ENCODE measurements at regions not wholly inside any gene's neighbourhood (a gene's known extent, or its start where the extent isn't known, plus 50 kb on each side); places are given as distances from the start of the nearest gene placed in this dataset.

DNA sequence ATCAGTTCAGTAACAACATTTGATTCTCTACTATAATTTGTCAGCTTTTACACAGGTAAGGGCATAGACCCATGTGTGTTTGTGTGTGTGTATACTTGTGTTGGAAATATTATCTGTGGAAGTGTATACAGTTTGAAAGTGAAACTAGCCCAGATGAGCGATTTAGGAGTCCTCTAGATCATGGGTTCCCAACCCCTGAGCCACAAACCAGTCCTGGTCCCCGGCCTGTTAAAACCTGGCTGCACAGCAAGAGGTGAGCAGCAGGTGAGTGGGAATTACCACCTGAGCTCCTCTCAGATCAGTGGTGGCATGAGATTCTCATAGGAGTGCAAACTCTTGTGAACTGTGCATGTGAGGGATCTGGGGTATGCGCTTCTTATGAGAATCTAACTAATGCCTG lies 1221.5 kb upstream of the SORCS1 start:
- Mint-ChIP-seq H3K9me3 (ENCODE audit: unreplicated experiment) (no peaks in the 10 kb centered on the region), H3K36me3 (ENCODE audit: insufficient read depth, unreplicated experiment) (no peaks in the 10 kb centered on the region), H3K4me3 (ENCODE audit: unreplicated experiment) (no peak overlapping the region), H3K4me1 (ENCODE audit: low read depth, unreplicated experiment) (no peaks in the 10 kb centered on the region), H3K27me3 (ENCODE audit: insufficient read depth, unreplicated experiment) (no peaks in the 10 kb centered on the region), H3K27ac (ENCODE audit: unreplicated experiment) (no peak overlapping the region)
- Histone ChIP-seq H3K4me1 (no peaks in the 10 kb centered on the region), H3K27me3 (replicated peaks; ENCODE audit: control insufficient read depth, insufficient read depth, low read length) (no peaks in the 10 kb centered on the region), H3K36me3 (ENCODE audit: control insufficient read depth, insufficient read depth, low read length) (no peaks in the 10 kb centered on the region), H3K9me3 (no peaks in the 10 kb centered on the region), H3K4me3 (ENCODE audit: low read depth, low read length) (no peak overlapping the region)
- BruUV-seq (replicated peaks), result no TSS peak
- CTCF ChIA-PET, result no interaction called here
- no peak for TF ChIP-seq CTCF (IDR thresholded peaks at IDR 0.05; ENCODE audit: insufficient read depth in 1 of 2, low read depth in 1 of 2, low read length in 1 of 2, severe bottlenecking in 1 of 2, unreplicated experiment in 1 of 2)
- intact Hi-C loops (cut with micrococcal nuclease; ENCODE audit: unreplicated experiment), result no loop called here
- POLR2A ChIA-PET, result no interaction called here
- DNase-seq, result no peak

DNA sequence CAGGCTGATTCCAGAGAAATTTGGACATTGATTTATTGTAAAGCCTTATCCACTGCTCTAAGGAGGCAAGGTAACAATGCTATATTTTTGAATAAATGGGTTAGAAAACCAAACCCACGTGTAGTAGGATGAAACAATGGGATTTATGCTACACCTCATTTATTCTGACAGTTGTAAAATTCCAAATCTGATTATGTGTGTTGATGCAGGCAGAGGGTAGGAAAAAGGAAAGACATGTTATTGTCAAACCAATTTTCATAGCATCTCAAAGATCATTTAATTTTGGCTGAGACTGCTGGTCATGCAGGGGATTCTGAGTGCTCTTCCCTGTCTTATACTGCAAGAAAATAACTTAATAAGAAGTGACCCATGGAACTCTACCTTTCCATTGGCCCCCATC lies 1219.9 kb upstream of the SORCS1 start:
- no peak for TF ChIP-seq CTCF (IDR thresholded peaks at IDR 0.05; ENCODE audit: insufficient read depth in 1 of 2, low read depth in 1 of 2, low read length in 1 of 2, severe bottlenecking in 1 of 2, unreplicated experiment in 1 of 2)
- CTCF ChIA-PET, result no interaction called here
- no peak overlapping the region for H3K27ac Mint-ChIP-seq (ENCODE audit: unreplicated experiment)
- Histone ChIP-seq H3K4me3 (ENCODE audit: low read depth, low read length) (no peak overlapping the region), H3K4me1 (no peaks in the 10 kb centered on the region), H3K36me3 (ENCODE audit: control insufficient read depth, insufficient read depth, low read length) (no peaks in the 10 kb centered on the region), H3K9me3 (no peaks in the 10 kb centered on the region), H3K27me3 (replicated peaks; ENCODE audit: control insufficient read depth, insufficient read depth, low read length) (no peaks in the 10 kb centered on the region)
- POLR2A ChIA-PET, result no interaction called here
- H3K4me3 Mint-ChIP-seq (ENCODE audit: unreplicated experiment), result no peak overlapping the region
- H3K4me1 Mint-ChIP-seq (ENCODE audit: low read depth, unreplicated experiment), result no peaks in the 10 kb centered on the region
- no TSS peak for BruUV-seq (replicated peaks)
- no peaks in the 10 kb centered on the region for H3K9me3 Mint-ChIP-seq (ENCODE audit: unreplicated experiment)
- H3K36me3 Mint-ChIP-seq (ENCODE audit: insufficient read depth, unreplicated experiment), result no peaks in the 10 kb centered on the region
- DNase-seq, result no peak
- no peaks in the 10 kb centered on the region for H3K27me3 Mint-ChIP-seq (ENCODE audit: insufficient read depth, unreplicated experiment)
- intact Hi-C loops (cut with micrococcal nuclease; ENCODE audit: unreplicated experiment), result no loop called here

GRCh38 chr10:108378779-108379178 lies 1214.3 kb upstream of the SORCS1 start:
- DNase-seq, result no peak
- BruUV-seq (replicated peaks), result no TSS peak
- CTCF ChIA-PET, result no interaction called here
- H3K4me1 Mint-ChIP-seq (ENCODE audit: low read depth, unreplicated experiment), result no peaks in the 10 kb centered on the region
- H3K9me3 Mint-ChIP-seq (ENCODE audit: unreplicated experiment), result no peaks in the 10 kb centered on the region
- H3K27me3 Mint-ChIP-seq (ENCODE audit: insufficient read depth, unreplicated experiment), result peaks cover 4% of the 10 kb centered on the region
- no peaks in the 10 kb centered on the region for H3K36me3 Mint-ChIP-seq (ENCODE audit: insufficient read depth, unreplicated experiment)
- no peaks in the 10 kb centered on the region for H3K4me1 ChIP-seq
- H3K27me3 ChIP-seq (replicated peaks; ENCODE audit: control insufficient read depth, insufficient read depth, low read length), result no peaks in the 10 kb centered on the region
- no peaks in the 10 kb centered on the region for H3K36me3 ChIP-seq (ENCODE audit: control insufficient read depth, insufficient read depth, low read length)
- no peak overlapping the region for H3K27ac Mint-ChIP-seq (ENCODE audit: unreplicated experiment)
- intact Hi-C loops (cut with micrococcal nuclease; ENCODE audit: unreplicated experiment), result no loop called here
- no peak overlapping the region for H3K4me3 ChIP-seq (ENCODE audit: low read depth, low read length)
- no peaks in the 10 kb centered on the region for H3K9me3 ChIP-seq
- no peak overlapping the region for H3K4me3 Mint-ChIP-seq (ENCODE audit: unreplicated experiment)
- TF ChIP-seq CTCF (IDR thresholded peaks at IDR 0.05; ENCODE audit: insufficient read depth in 1 of 2, low read depth in 1 of 2, low read length in 1 of 2, severe bottlenecking in 1 of 2, unreplicated experiment in 1 of 2), result no peak
- POLR2A ChIA-PET, result no interaction called here
